Stimulated activated CD4-positive, alpha-beta T cell treated with anti-CD3 and anti-CD28 coated beads, Interleukin-4, amount 100 ng/mL, for 1 hour (primary cell): ENCODE measurements at regions not wholly inside any gene's neighbourhood (a gene's known extent, or its start where the extent isn't known, plus 50 kb on each side); places are given as distances from the start of the nearest gene placed in this dataset.

Experiments
- DNase-seq: peaks from one replicate; pipeline ENCODE4 v3.0.0-alpha.2; 2020

DNA sequence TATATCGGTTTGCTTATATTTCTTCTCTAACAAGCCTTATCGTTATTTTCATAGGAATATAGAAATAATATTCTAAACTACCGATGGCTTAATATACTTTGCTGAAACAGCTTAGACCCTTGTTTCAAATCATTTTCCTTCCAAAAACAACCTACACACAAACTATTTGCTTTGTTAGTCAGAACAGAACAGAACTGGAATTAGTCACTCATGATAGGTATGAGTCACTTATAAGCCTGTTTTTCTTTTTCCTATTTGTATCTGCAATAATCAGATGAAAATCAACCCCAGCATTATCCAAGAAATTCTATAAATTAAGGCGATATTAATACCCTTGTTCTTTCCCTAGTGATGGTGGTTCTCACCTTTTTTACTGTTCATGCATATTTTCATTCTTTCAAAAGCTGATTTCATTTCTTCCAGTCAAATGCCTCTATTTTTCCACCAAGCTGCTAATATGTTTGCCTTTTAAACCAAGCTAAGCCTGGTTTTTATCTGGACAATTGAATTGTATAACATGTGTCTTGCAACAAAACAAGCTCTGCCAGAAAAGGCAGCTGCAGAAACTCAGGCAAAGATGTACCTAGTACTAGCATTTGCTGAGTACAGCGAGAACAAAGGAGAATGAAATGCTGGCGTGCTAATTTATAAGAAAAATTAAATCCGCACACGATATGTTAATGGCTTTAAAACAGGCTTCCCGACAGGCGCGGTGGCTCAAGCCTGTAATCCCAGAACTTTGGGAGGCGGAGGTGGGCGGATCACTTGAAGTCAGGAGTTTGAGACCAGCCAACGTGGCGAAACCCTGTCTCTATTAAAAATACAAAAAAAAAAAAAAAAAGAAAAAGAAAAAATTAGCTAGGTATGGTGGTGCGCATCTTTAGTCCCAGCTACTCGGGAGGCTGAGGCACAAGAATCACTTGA lies 1418.2 kb downstream of the AACS start:
- no peak for DNase-seq

DNA sequence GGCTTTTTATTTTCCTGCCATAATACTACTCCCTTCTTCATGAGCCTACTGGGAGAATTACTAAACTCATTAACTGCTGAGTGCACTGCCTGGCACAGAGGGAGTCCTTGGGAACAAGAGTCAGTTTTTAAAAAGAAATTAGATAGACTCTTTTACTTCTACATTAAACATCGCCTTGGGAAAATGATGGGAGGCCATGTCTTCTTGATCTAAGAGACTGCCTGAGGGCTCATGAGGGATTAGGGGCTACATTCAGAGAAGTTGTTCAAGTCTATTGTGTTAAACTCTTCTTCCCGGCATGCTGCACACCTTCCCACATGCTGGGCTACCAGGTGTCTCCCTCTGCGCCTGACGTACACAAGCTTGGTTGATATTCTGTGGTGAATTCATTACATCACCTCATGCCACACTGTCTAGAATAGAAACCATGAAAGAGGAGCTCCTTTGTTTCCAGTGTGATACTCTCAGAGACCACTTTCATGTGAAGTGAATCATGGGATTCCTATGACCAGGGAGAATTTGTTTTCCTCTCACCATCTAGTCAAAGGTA lies 1422.3 kb downstream of the AACS start:
- no peak for DNase-seq

DNA sequence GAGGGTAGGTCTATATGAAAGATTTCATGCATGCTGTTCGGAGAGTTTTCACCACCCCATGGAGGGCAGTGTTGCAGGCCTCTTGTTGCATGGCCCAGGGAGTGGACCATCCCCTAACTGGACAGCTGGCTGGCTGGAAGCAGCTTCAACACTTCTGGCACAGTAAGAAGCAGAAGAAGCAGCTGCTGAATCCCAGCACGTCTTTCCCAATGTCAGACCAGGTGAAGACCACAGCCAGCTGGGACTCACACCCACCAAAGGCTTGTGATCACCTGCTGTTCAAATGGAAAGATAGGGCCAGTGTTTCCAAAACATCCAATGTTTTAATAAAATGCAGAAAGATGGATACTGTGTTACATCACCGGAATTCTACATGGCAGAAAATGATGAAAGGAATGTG lies 1423.6 kb downstream of the AACS start:
- no peak for DNase-seq

DNA sequence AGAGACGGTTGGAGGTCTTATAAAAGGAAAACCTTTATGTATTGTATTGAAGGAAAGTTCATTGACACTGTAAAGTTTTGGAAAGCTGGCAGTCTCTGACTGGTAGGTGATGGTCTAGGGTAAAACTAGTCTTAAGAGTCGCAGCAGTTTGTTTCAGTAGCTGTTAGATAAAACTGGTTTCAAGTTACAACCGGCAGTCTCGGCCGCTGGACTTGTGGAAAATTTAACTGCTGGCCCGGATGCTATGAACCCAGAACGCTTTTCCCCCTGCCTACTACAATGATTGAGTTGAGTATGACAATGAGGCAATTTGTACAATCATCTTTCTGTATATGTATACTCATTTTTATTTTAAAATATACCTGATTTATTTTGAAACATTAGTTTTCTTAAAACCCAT lies 1426.9 kb downstream of the AACS start:
- no peak for DNase-seq

DNA sequence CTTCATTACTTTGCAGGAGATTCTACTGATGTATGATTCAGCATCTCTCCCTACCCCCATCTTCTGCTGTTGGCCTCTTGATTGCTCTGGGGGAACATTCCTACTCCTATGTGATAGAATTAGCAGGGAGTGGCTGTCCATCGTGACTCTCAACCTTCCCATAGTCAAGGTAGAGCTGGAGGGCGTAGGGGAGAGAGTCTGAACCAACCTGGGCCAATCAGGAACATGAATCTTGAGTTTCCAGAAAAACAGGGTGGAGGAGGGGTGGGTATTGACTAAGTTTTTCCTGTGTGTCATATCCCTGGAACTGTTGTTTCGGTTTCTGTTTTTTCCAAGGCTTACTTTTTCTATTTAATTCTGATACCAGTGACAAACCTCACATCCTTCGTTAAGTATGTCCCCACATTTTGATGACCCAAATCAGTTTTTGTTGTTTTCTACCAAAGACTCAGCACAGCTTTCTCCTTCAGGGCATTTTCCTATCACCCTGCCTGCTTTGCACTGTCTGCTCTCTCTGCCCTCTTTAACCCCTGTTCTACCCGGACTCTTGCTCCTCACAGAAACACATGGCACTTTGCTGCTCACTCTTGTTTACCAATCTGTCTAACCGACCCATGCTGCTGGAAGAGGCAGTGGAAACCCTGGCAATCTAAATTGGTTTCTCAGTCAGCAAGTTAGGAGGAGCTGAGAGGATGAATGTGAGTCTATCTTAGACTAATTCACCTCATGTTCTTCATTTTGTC lies 1428.3 kb downstream of the AACS start:
- DNase-seq = no peak

DNA sequence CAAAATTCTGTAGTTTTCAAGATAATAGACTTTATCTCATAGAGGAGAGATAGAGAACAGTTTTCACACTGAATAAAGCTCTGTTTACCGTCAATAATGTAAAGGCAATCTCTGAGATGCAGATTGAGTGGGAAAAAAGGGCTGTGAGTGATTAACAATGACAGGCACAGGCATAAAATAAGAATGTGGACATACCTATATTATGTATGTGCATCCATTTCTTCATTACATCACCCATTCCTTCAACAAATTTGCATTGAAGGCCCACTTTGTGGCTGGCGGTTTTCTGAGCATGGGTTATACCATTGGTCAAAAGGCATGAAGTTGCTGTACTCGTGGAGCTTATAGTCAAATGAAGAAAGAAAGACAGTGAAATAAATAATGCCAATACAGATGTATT lies 1431.0 kb downstream of the AACS start:
- DNase-seq = no peak

DNA sequence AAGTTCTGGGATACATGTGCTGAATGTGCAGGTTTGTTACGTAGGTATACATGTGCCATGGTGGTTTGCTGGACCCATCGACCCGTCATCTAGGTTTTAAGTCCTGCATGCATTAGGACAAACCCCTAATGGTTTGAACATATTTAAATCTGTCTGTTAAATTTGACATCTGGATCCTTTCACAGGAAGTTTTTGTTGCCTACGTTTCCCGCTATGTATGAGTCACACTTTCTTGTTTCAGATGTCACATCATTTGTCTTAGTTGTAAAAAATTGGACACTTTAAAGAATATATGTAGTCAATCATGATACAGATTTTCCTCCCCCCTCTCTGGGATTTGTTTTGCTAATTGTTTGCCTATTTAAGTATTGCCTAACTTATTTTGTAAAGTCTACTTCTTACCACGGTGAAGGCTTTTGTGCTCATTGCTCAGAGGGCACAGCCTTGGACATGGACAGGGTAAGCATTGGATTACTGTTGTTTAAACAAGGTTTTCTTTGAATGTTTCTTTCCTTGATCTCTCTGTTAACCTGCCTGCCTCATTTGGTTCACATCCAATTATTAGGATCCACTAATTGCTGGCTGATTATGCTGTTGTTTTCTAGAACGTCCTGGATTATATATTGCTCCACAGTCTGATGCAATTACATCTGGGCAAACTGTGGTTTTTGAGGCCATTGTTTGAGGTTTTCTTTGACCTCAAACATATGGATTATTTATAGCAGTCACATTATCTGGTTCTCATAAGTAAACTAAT lies 1441.4 kb downstream of the AACS start:
- DNase-seq = no peak

DNA sequence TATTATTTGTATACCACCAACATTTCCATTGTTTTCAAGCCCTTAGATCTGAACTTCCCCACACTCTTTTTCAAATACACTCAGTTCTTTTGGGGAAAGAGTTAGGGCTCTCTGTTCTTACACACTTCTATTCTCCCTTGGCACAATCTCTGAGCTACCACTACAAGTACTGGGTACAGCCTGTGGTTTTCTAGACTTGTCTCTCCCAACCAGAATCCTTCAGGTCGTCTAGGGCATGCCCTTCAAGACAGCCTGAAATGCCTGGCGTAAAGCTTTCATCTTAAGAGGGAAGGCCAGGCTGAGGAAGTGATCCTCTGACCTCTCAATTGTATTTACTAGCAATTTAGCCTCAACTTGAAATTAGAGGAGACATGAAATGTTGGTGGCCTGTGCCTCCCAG lies 1442.0 kb downstream of the AACS start:
- no peak for DNase-seq

DNA sequence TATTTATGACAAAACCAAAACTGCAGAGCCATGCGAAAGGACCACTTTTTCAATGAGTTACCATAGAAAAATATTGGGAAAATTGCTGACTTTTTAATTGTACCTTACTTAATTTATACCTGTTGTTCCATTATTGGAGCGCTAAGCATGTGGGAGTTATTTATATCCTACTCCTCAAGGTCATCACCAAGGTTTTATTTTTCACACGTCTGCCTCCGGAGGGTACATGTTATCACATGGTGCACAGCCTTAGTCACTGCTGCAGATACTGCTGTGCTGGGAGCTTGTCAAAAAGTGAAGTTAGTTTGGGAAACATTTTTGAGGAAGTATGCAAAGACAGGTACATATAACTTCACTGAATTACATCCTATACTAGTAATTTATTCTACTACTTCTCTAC lies 1444.3 kb downstream of the AACS start:
- no peak for DNase-seq

DNA sequence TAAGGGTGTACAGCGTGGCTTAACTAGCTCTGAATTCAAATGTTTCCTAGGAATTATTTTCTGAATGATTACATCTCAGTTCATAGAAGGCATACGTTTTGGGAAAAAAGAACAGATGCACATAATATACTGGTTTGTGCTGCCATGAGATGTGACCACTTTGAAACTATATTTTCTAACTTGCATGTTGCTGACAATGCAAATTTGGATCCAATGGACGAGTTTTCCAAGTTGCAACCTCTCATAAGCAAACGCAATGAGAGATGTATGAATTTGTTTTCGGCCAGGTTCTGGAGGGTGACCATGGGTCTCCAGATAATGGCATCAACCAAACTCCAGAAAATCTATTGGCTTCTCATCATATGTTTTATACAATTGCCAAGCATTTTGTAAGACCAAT lies 1445.4 kb downstream of the AACS start:
- DNase-seq = no peak

DNA sequence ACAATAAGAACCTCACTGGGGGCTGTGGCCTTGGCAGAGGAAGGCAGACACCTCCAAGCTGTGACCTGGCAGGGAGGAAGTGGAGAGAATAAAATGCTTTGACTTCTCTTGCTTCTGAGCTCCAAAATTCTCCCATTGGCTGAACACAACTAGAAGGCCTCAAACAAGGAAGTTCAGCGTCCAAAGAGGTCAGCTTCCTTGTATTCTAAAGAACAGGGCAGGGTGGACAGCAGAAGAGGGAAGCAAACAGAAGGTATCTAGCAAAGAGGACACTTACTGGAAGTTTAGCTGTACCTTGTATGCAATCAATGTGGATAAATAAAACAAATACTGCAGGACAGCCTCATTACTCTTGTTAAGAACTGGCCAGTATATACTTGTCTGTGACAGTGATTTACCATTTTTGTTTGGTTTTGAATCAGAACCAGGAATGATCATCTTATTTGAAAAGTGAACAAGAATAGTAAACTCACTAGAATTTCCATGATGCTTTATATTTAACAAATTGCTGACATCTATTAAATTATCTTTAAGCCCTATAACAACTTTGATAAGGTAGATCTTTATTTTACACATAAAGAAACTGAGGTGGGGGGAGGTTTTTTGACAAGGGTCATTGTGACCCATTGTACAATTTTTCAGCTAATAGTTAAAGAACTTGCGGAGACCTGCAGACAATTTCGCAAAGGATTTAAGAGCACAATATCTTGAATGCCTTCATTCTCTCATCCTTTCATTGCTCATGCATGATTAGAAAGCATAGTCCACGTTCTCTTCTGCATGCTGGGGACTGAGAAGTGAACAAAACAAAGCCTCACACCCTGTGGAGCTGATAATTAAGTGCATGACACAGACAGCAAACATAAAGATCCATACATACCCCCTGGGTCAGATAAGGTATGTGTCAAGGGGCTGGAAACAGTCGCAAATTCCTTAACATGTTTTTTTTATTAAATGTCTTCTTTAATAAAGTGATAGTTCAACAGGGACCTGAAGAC lies 1448.0 kb downstream of the AACS start:
- DNase-seq = no peak

DNA sequence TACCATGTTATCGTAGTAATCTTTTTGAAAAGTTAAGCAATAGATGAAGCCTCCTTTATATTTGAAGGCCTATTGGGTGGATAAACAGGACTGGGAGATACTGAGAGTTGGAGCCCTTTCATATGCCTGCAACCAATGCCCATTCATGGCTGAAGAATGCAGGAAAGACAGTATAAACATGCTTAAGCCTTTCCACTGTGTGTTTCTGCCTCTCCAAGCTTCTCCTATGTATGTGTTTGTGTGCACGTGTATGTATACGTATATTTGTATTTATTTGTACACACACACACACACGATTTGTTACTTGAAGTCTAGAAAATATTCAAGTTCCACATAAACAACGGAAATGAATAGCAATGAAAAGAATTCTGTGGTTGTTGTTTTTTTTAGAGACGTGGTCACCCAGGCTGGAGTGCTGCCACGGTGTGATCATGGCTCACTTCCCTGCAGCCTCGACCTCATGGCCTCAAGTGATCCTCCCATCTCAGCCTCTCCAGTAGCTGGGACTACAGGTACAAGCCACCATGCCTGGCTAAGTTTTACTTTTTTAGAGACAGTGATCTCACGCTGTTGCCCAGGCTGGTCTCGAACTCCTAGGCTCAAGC lies 1453.5 kb downstream of the AACS start:
- DNase-seq = no peak

DNA sequence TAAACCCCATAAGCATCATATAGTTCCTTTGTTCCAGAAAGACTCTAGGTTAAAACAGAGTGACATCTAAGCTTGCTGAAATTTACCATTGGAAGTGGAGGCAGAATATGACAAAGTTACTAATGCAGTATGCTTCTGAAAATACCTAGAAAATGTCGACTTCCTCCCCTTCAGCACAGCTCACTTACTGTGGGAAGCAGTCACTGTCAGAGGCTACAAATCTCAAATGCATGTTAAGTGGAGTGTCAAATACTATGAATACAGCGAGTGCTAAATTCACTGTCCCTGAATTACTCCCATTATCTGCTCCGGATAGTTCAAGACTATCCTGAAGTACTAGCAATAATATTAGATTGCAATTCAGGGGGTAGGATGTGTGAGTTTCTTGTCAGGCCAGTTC lies 1454.6 kb downstream of the AACS start:
- no peak for DNase-seq

DNA sequence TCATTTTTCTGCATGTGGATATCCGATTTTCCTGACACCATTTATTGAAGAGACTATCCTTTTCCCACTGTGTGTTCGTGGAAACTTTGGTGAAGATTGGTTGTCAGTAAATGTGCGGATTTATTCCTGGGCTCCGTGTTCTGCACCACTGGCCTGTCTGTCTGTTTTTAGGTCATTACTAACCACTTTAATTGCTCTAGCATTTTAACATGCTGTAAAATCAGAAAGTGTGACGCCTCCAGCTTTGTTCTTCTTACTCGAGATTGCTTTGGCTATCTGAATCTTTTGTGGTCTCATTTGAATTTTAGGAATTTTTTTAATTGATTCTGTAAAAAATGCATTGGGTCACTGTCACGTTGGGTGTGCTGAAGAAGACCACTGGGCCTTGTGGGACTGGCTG lies 1458.7 kb downstream of the AACS start:
- DNase-seq = no peak

DNA sequence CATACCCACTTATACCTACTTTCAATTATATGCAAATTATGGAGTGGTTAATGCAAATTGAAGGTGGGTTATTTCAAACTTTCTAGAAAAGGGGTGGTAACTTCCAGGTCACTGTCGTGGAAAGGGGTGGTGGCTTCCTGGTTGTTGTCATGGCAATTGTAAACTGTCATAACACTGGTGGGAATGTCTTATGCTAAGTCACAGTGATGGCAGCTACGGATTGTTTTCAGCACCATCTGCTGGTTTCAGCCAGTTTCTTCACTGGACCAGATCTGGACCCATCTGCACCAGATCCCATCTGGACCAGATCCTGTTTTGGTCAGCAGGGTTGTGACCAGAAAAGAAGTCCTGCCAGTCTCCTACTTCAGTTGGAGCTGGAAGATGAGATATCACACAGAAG lies 1469.3 kb downstream of the AACS start:
- no peak for DNase-seq

DNA sequence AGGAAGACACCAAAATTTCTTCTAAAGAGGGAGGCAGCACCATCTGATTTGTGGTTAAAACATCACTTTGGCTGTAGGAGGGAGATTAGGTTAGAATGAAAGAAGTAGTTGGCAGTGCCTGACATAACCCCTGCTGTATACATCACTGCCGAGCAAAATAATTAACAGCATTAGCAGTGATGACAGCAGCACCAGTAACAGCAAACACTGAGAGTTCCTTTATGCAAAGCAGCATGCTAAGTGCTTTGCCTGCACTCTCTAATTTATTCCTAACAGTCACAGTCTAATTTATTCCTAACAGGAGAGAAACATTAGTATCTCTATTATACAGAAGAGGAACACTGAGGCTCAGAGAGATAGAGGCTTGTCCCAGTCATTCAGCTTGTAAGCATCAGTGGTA lies 1469.7 kb downstream of the AACS start:
- no peak for DNase-seq

DNA sequence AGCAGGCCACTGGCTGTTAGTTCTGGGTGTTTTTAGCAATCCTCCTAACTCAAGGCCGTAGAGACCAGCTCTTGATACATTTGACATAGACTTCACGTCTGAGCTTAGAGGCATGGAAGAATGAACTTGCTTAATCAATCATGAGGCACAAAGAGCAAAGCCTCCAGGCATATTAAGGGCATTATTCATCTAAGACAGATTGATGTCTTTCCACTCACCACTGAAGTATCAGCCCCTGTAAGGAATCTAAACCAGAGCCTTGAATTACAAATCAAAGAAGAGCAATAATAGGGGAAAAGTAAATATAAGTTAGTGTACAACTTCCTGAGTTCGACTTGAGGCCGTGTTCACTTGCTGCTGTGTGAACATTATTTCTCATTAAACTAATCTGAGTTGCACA lies 1470.7 kb downstream of the AACS start:
- DNase-seq = no peak

DNA sequence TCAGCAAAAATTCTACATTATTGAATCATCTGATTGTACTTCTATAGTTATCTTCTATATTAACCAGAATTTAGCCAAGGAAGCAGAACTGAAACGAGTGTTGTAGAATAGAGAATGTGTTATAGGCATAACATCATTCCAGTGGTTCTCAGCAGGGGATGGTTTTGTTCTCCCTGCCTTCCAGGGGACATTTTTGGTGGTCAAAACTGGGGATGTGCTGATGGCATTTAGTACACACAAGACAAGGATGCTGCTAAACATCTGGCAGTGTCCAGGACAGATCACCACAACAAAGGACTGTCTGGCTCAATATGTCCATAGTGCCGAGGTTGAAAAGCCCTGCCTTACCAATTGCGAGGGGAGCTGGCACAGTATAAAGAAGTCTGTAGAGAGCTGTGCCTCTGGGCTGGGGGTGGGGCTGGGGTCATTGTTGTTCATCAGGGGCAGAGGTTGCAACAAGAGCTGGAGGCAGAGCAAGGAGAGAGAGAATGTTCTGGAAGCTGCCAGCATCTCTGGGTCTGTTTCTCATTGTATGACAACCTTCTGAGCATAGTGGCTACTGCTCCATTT lies 1472.8 kb downstream of the AACS start:
- DNase-seq = no peak

DNA sequence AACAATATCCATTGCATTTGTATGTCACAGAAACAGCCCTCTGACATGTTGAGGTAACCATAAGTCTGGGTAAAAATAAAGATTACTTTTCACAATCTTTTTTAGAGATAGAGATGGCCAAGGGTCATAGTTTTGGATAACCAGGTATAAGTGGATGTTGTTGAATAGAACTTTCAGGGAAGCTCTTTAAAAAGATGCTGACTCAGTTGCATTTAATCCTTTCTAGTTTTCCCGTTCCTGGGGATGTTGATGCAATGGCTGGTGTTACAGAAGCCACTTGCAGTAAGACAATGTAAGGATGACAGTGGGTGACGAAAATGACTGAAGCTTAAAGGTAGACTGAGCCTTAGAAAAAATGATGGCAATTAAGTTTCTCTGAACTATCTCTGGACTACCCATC lies 1473.7 kb downstream of the AACS start:
- no peak for DNase-seq

DNA sequence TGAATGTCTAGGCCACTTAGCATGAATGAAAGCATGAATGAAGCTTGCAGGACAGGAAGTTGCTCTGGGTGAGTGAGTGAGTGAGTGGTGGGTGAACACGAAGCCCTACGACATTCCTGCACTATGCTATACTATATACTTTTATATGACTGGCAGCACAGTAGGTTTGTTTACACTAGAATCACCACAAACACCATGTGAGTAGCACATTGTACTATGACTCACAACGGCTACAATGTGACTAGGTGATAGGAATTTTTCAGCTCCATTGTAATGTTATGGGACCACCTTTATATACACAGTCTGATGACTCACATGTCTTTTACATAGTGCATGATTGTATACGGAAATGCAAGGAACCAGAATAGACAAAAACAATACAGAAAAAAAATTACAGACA lies 1480.2 kb downstream of the AACS start:
- DNase-seq = no peak

DNA sequence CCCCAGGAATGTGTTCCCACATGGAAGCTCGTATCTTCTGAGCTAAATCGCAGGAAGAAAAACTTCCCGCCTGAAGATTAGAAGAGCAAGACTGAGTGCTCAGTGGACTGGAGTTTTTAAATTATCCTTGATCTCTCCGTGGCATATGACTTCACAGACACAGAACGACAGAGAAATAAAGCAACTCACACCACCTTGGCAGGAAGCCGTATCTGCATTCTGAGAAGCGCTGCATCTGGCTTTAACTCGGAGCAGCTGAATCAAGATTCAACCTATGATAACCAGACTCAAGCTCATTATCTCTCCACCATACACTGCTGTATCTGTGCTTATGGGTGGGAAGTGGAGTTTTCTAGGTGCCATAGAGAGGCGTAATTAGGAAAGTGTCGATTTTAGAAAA lies 1482.7 kb downstream of the AACS start:
- DNase-seq = no peak
